Thyroid gland (tissue), 4 donors: ENCODE measurements at regions not wholly inside any gene's neighbourhood (a gene's known extent, or its start where the extent isn't known, plus 50 kb on each side); places are given as distances from the start of the nearest gene placed in this dataset.

Experiments used
- DNase-seq, 2 donors: peaks; one replicate each; pipeline ENCODE4 v3.0.0-alpha.2; 2019
- H3K27ac ChIP-seq, 3 donors: fragments of 200-600 bp; sonication (generic); 1 replicate in 2 of 3; 2 replicates in 1 of 3; pipeline ENCODE4 v1.5.1; 2016 to 2019; ENCODE audit warnings: mild to moderate bottlenecking in 1 of 3, moderate library complexity in 1 of 3
- H3K27me3 ChIP-seq: fragments of 200-600 bp; sonication (generic); one replicate; pipeline ENCODE4 v1.5.1; 2019
- H3K36me3 ChIP-seq, 2 donors: fragments of 200-600 bp; sonication (generic); one replicate each; pipeline ENCODE4 v1.5.1; 2016 to 2019
- H3K4me1 ChIP-seq, 2 donors: fragments of 200-600 bp; sonication (generic); one replicate each; pipeline ENCODE4 v1.5.1; 2017 to 2019
- H3K4me3 ChIP-seq, 3 donors: fragments of 200-600 bp; sonication (generic); replicated peaks in 1 of 3; 1 replicate in 2 of 3; 2 replicates in 1 of 3; pipeline ENCODE4 v1.5.1; 2016; ENCODE audit warnings: mild to moderate bottlenecking in 1 of 3
- H3K9me3 ChIP-seq: fragments of 200-600 bp; sonication (generic); one replicate; pipeline ENCODE4 v1.5.1; 2017
- CTCF ChIP-seq, 6 experiments: fragments of 200-600 bp in 3 of 6; fragments of 450-650 bp in 3 of 6; sonication (generic) in 3 of 6; IDR thresholded peaks; one replicate each; pipeline ENCODE4 v1.5.1; 2016 to 2019; ENCODE audit warnings: antibody characterized with exemption in 6 of 6, mild to moderate bottlenecking in 2 of 6, inconsistent platforms in 1 of 6, moderate library complexity in 1 of 6
- POLR2A ChIP-seq, 2 donors: fragments of 450-650 bp; IDR thresholded peaks; one replicate each; pipeline ENCODE4 v1.6.1; 2017; ENCODE audit warnings: antibody characterized with exemption in 2 of 2, mild to moderate bottlenecking in 2 of 2, moderate library complexity in 1 of 2
- WGBS, 2 donors: methylation state at CpG; one replicate each; pipeline ENCODE4 v1.1.5; 2017; 5-methylcytosine and 5-hydroxymethylcytosine counted together
- intact Hi-C: fragments of 100-400 bp; cut with DNase I; formaldehyde crosslinking; loops from one replicate; pipeline ENCODE4 v1.15.1; 2023

- DNase-seq: no peak
- Histone ChIP-seq H3K27ac (no peak overlapping the region), H3K4me3 (no peak overlapping the region), H3K9me3 (peaks cover 3% of the 10 kb centered on the region), H3K4me1 (no peaks in the 10 kb centered on the region), H3K27me3 (no peaks in the 10 kb centered on the region), H3K36me3 (no peaks in the 10 kb centered on the region)
- 29 to 53% methylated on average over 3 of the region's 3 CpGs for WGBS, 2 donors
- intact Hi-C loops: no loop called here
- TF ChIP-seq POLR2A (IDR thresholded peaks at IDR 0.05): no peak
- TF ChIP-seq CTCF (IDR thresholded peaks at IDR 0.05): no peak
These were observed 752.4 kb upstream of the PRMT6 start for GRCh38 chr1:106304106-106304505.

- H3K27ac ChIP-seq: no peak overlapping the region
- intact Hi-C loops: no loop called here
- 89 to 92% methylated on average over 3 of the region's 3 CpGs for WGBS, 2 donors
- H3K9me3 ChIP-seq: no peaks in the 10 kb centered on the region
- H3K4me1 ChIP-seq: no peaks in the 10 kb centered on the region
- TF ChIP-seq POLR2A (IDR thresholded peaks at IDR 0.05) (no peak), CTCF (IDR thresholded peaks at IDR 0.05) (no peak)
- H3K4me3 ChIP-seq: no peak overlapping the region
- no peaks in the 10 kb centered on the region for H3K27me3 ChIP-seq
- H3K36me3 ChIP-seq: no peaks in the 10 kb centered on the region
- DNase-seq: no peak
These were observed 736.9 kb upstream of the PRMT6 start for GRCh38 chr1:106319612-106320011.

GRCh38 chr1:106325600-106325999 lies 730.9 kb upstream of the PRMT6 start:
- Histone ChIP-seq H3K9me3 (no peaks in the 10 kb centered on the region), H3K27ac (no peak overlapping the region), H3K4me1 (no peaks in the 10 kb centered on the region), H3K27me3 (no peaks in the 10 kb centered on the region), H3K36me3 (no peaks in the 10 kb centered on the region), H3K4me3 (no peak overlapping the region)
- no peak for DNase-seq
- 45 to 60% methylated on average over 5 of the region's 5 CpGs for WGBS, 2 donors
- intact Hi-C loops: no loop called here
- TF ChIP-seq POLR2A (IDR thresholded peaks at IDR 0.05) (no peak), CTCF (IDR thresholded peaks at IDR 0.05) (no peak)

GRCh38 chr1:106344494-106344893 lies 712.0 kb upstream of the PRMT6 start:
- no peak overlapping the region for H3K4me3 ChIP-seq
- intact Hi-C loops: no loop called here
- DNase-seq: no peak
- TF ChIP-seq POLR2A (IDR thresholded peaks at IDR 0.05): no peak
- no peak for TF ChIP-seq CTCF (IDR thresholded peaks at IDR 0.05)
- H3K27me3 ChIP-seq: no peaks in the 10 kb centered on the region
- H3K36me3 ChIP-seq: no peaks in the 10 kb centered on the region
- no peaks in the 10 kb centered on the region for H3K9me3 ChIP-seq
- no peak overlapping the region for H3K27ac ChIP-seq
- 49 to 54% methylated on average over 4 of the region's 4 CpGs for WGBS, 2 donors
- no peaks in the 10 kb centered on the region for H3K4me1 ChIP-seq

GRCh38 chr1:106360252-106360651 lies 696.2 kb upstream of the PRMT6 start:
- TF ChIP-seq CTCF (IDR thresholded peaks at IDR 0.05): no peak
- DNase-seq: no peak
- Histone ChIP-seq H3K27ac (no peak overlapping the region), H3K4me3 (no peak overlapping the region), H3K36me3 (no peaks in the 10 kb centered on the region), H3K4me1 (no peaks in the 10 kb centered on the region), H3K27me3 (no peaks in the 10 kb centered on the region), H3K9me3 (no peaks in the 10 kb centered on the region)
- 83 to 85% methylated on average over 2 of the region's 2 CpGs for WGBS, 2 donors
- intact Hi-C loops: no loop called here
